ENCODE measurements at regions not wholly inside any gene's neighbourhood (a gene's known extent, or its start where the extent isn't known, plus 50 kb on each side); places are given as distances from the start of the nearest gene placed in this dataset.

DNA sequence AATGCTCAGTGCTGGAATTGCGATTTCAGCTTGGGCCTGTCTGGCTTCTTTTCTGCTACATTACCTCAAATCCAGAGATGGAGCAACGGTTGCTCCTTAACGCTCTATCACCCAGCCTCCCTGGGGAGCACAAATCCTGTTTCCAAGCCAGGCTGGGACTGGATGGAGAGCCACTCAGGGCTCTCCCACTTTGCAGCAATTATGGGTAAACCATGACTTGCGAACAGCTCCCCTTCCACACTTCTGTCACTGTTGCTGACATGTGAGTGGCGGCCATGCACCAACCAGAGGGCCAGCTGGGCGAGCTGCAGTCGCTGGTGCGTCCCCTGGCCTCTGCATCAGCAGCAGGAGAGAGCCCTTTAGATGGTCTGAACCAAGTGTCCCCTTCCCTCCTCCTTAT is 65.1 kb upstream of the RAB4A start:
- Histone ChIP-seq H3K9me3 (ENCODE audit: control insufficient read depth, low read length) (no peaks in the 10 kb centered on the region), H3K27me3 (replicated peaks; ENCODE audit: control insufficient read depth, insufficient read depth, low read length) (no peaks in the 10 kb centered on the region), H3K4me3 (ENCODE audit: low read length) (peak overlapping the region; percentile 39), H3K4me1 (ENCODE audit: control insufficient read depth, insufficient read depth, low read length) (peaks cover 17% of the 10 kb centered on the region), H3K9ac (ENCODE audit: low read length) (no peak overlapping the region), H3K36me3 (ENCODE audit: control insufficient read depth, insufficient read depth, low read length, severe bottlenecking) (no peaks in the 10 kb centered on the region)
- no peak for DNase-seq (ENCODE audit: low read depth)

DNA sequence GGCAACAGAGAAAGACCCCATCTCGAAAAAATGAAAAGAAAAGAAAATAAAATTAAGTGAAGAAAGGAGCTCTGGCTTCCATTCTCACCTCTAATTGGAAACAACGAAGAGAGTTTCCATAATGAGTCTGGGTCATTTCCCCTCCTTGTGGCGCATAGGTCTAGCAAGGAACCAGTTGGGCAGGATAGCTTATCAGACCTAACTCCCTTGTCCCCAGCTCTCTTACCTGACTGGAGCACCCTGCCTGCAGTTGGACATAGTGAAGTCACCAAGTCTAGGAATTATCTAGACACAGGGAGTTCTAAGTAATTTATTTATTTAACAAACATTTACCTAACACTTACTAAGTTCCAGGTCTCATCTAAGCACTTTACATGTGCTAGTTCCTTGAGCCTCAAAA is 63.0 kb upstream of the RAB4A start:
- DNase-seq (ENCODE audit: low read depth): no peak
- peaks cover 17% of the 10 kb centered on the region for H3K4me1 ChIP-seq (ENCODE audit: control insufficient read depth, insufficient read depth, low read length)
- H3K9me3 ChIP-seq (ENCODE audit: control insufficient read depth, low read length): no peaks in the 10 kb centered on the region
- no peak overlapping the region for H3K4me3 ChIP-seq (ENCODE audit: low read length)
- H3K27me3 ChIP-seq (replicated peaks; ENCODE audit: control insufficient read depth, insufficient read depth, low read length): no peaks in the 10 kb centered on the region
- no peak overlapping the region for H3K9ac ChIP-seq (ENCODE audit: low read length)
- no peaks in the 10 kb centered on the region for H3K36me3 ChIP-seq (ENCODE audit: control insufficient read depth, insufficient read depth, low read length, severe bottlenecking)

GRCh38 chr1:229208481-229208880 is 62.4 kb upstream of the RAB4A start:
- no peak overlapping the region for H3K9ac ChIP-seq (ENCODE audit: low read length)
- H3K27me3 ChIP-seq (replicated peaks; ENCODE audit: control insufficient read depth, insufficient read depth, low read length): no peaks in the 10 kb centered on the region
- no peak overlapping the region for H3K4me3 ChIP-seq (ENCODE audit: low read length)
- no peak for DNase-seq (ENCODE audit: low read depth)
- peaks cover 17% of the 10 kb centered on the region for H3K4me1 ChIP-seq (ENCODE audit: control insufficient read depth, insufficient read depth, low read length)
- H3K36me3 ChIP-seq (ENCODE audit: control insufficient read depth, insufficient read depth, low read length, severe bottlenecking): no peaks in the 10 kb centered on the region
- H3K9me3 ChIP-seq (ENCODE audit: control insufficient read depth, low read length): no peaks in the 10 kb centered on the region

DNA sequence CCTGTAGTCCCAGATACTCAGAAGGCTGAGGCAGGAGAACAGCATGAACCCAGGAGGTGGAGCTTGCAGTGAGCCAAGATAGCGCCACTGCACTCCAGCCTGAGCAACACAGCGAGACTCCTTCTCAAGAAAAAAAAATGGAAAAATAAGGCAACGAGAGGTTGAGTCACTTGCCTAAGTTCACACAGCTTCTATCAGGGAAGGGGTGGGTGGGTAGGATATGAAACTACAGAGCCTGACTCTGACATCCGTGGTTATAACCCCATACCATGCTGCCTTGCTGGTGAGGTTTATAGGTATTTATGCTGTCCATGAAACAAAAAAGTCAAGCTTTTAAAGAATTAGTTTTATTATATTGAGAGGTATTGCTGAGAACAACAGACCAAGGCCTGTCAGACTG is 61.5 kb upstream of the RAB4A start:
- Histone ChIP-seq H3K4me3 (ENCODE audit: low read length) (no peak overlapping the region), H3K27me3 (replicated peaks; ENCODE audit: control insufficient read depth, insufficient read depth, low read length) (no peaks in the 10 kb centered on the region), H3K36me3 (ENCODE audit: control insufficient read depth, insufficient read depth, low read length, severe bottlenecking) (no peaks in the 10 kb centered on the region), H3K9me3 (ENCODE audit: control insufficient read depth, low read length) (no peaks in the 10 kb centered on the region), H3K9ac (ENCODE audit: low read length) (no peak overlapping the region), H3K4me1 (ENCODE audit: control insufficient read depth, insufficient read depth, low read length) (peaks cover 17% of the 10 kb centered on the region)
- DNase-seq (ENCODE audit: low read depth): no peak

DNA sequence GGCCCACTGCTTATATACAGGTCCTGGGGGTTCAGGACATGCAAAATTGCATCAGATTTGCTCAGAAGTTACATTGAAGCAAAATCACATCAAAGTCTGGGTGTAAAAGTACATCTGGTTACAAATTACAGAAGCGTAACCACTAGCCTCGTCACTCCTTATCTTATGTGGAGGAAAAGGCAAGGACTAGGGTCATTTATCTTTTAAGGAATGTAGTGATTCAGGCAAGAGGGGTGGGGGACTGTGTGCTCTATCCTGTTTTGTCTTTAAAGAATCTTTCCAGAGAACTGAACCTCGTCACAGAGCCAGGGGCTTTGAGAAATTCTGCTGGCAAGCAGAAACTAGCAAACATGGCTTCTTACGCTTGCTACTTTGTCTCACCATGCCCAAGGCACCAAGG is 61.1 kb upstream of the RAB4A start:
- H3K27me3 ChIP-seq (replicated peaks; ENCODE audit: control insufficient read depth, insufficient read depth, low read length): no peaks in the 10 kb centered on the region
- H3K9me3 ChIP-seq (ENCODE audit: control insufficient read depth, low read length): no peaks in the 10 kb centered on the region
- no peak for DNase-seq (ENCODE audit: low read depth)
- H3K36me3 ChIP-seq (ENCODE audit: control insufficient read depth, insufficient read depth, low read length, severe bottlenecking): no peaks in the 10 kb centered on the region
- no peak overlapping the region for H3K4me3 ChIP-seq (ENCODE audit: low read length)
- H3K4me1 ChIP-seq (ENCODE audit: control insufficient read depth, insufficient read depth, low read length): peaks cover 13% of the 10 kb centered on the region
- H3K9ac ChIP-seq (ENCODE audit: low read length): no peak overlapping the region

GRCh38 chr1:229210844-229211243 is 60.1 kb upstream of the RAB4A start:
- Histone ChIP-seq H3K4me1 (ENCODE audit: control insufficient read depth, insufficient read depth, low read length) (peaks cover 3% of the 10 kb centered on the region), H3K9me3 (ENCODE audit: control insufficient read depth, low read length) (no peaks in the 10 kb centered on the region), H3K27me3 (replicated peaks; ENCODE audit: control insufficient read depth, insufficient read depth, low read length) (no peaks in the 10 kb centered on the region), H3K9ac (ENCODE audit: low read length) (no peak overlapping the region), H3K36me3 (ENCODE audit: control insufficient read depth, insufficient read depth, low read length, severe bottlenecking) (no peaks in the 10 kb centered on the region), H3K4me3 (ENCODE audit: low read length) (no peak overlapping the region)
- no peak for DNase-seq (ENCODE audit: low read depth)

- H3K4me3 ChIP-seq (ENCODE audit: low read length): no peak overlapping the region
- no peaks in the 10 kb centered on the region for H3K4me1 ChIP-seq (ENCODE audit: control insufficient read depth, insufficient read depth, low read length)
- H3K9me3 ChIP-seq (ENCODE audit: control insufficient read depth, low read length): no peaks in the 10 kb centered on the region
- H3K27me3 ChIP-seq (replicated peaks; ENCODE audit: control insufficient read depth, insufficient read depth, low read length): no peaks in the 10 kb centered on the region
- no peaks in the 10 kb centered on the region for H3K36me3 ChIP-seq (ENCODE audit: control insufficient read depth, insufficient read depth, low read length, severe bottlenecking)
- H3K9ac ChIP-seq (ENCODE audit: low read length): no peak overlapping the region
- no peak for DNase-seq (ENCODE audit: low read depth)
Observed at GRCh38 chr1:229213797-229214196, 57.1 kb upstream of the RAB4A start.

DNA sequence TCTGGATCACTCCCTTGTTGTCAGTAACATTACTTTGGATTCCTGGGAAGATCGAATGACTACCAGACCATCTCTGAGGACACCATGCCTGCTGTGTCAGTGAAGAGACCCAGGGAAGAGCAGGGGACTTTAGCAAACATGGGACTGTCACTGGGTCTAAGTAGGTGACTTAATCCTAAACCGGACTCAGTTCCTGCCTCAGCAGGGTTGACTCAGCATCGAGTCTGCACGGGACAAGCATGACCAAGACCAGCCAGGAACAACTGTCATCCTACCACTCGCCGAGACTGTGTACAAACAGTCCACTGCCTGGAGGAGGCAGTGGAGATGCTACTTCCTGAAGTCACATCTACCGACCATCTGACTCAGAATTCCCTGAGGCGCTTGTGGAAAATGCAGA is 53.2 kb upstream of the RAB4A start:
- DNase-seq (ENCODE audit: low read depth): no peak
- H3K9me3 ChIP-seq (ENCODE audit: control insufficient read depth, low read length): no peaks in the 10 kb centered on the region
- no peak overlapping the region for H3K9ac ChIP-seq (ENCODE audit: low read length)
- H3K27me3 ChIP-seq (replicated peaks; ENCODE audit: control insufficient read depth, insufficient read depth, low read length): no peaks in the 10 kb centered on the region
- no peaks in the 10 kb centered on the region for H3K36me3 ChIP-seq (ENCODE audit: control insufficient read depth, insufficient read depth, low read length, severe bottlenecking)
- H3K4me1 ChIP-seq (ENCODE audit: control insufficient read depth, insufficient read depth, low read length): peaks cover 5% of the 10 kb centered on the region
- no peak overlapping the region for H3K4me3 ChIP-seq (ENCODE audit: low read length)

- H3K36me3 ChIP-seq (ENCODE audit: control insufficient read depth, insufficient read depth, low read length, severe bottlenecking): no peaks in the 10 kb centered on the region
- DNase-seq (ENCODE audit: low read depth): no peak
- H3K4me1 ChIP-seq (ENCODE audit: control insufficient read depth, insufficient read depth, low read length): peaks cover 5% of the 10 kb centered on the region
- H3K9ac ChIP-seq (ENCODE audit: low read length): no peak overlapping the region
- no peaks in the 10 kb centered on the region for H3K27me3 ChIP-seq (replicated peaks; ENCODE audit: control insufficient read depth, insufficient read depth, low read length)
- H3K4me3 ChIP-seq (ENCODE audit: low read length): no peak overlapping the region
- no peaks in the 10 kb centered on the region for H3K9me3 ChIP-seq (ENCODE audit: control insufficient read depth, low read length)
Observed at GRCh38 chr1:229218612-229219025, 52.3 kb upstream of the RAB4A start.

DNA sequence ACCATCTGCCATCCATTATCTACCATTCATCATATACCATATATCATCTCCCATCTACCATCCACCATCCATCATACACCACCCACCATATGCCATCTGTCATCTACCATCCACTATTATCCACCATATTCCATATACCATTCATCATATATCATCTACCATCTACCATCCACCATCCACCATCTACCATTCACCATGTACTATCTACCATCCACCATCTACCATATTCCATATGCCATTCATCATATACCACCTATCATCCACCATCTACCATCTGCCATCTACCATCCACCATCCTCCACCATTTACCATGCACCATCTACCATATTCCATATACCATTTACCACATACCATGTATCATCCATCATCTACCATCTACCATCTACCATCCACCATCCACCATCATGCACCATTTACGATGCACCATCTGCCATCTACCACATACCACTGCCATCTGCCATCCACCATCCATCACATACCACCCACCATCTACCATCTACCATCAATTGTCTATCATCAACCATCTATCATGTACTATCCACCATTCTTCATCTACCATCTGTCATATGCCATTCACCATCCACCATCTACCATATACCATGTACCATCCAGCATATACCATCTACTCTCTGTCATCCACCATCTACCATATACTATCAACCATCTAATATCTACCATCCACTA is 50.6 kb upstream of the RAB4A start:
- no peaks in the 10 kb centered on the region for H3K9me3 ChIP-seq (ENCODE audit: control insufficient read depth, low read length)
- H3K36me3 ChIP-seq (ENCODE audit: control insufficient read depth, insufficient read depth, low read length, severe bottlenecking): no peaks in the 10 kb centered on the region
- no peak for DNase-seq (ENCODE audit: low read depth)
- no peaks in the 10 kb centered on the region for H3K27me3 ChIP-seq (replicated peaks; ENCODE audit: control insufficient read depth, insufficient read depth, low read length)
- H3K4me1 ChIP-seq (ENCODE audit: control insufficient read depth, insufficient read depth, low read length): peaks cover 14% of the 10 kb centered on the region
- no peak overlapping the region for H3K4me3 ChIP-seq (ENCODE audit: low read length)
- H3K9ac ChIP-seq (ENCODE audit: low read length): no peak overlapping the region

DNA sequence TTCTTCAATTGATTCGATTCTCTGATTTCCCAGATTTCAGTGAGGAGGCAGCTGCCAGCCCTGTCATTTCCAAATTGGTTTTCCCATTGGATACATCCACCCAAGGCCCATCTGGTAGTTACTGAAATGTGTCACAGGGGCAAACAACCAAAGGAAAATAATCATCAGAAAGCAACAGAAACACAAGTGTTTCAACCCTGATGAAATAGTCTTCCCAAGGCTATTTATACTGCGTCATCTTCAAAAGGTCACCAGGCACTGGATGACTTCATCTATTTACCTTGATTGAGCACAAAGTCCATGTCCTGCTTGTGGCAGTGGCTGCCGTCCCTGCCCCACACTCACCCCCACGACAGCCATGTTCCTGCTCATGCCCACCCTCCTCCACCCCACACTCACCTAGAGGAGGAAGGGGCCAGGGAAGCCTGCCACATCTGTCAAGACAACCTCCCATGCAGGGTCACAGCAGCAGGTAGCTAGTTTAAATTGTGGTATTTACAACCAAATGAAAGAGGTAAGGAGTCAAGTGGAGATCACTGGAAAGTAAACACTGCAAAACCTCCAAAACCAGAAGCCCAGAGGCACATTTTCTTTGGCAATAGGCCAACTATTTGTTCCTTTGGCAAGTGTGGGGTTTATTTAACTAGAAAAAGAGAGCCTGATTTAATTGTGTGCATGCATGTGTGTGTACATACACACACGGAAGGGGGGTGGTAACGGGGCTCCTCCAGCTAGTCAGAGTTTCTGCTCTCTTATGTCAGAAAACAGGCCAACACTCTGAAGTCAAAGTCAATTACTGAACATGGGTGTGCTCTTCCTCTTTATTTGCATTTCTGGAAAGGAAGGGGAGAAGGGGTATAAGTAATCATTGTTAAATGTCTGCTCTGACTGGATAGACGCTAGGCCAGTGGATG is 49.5 kb upstream of the RAB4A start:
- H3K27me3 ChIP-seq (replicated peaks; ENCODE audit: control insufficient read depth, insufficient read depth, low read length): no peaks in the 10 kb centered on the region
- peak; percentile 86 for DNase-seq (ENCODE audit: low read depth)
- peaks cover 17% of the 10 kb centered on the region for H3K4me1 ChIP-seq (ENCODE audit: control insufficient read depth, insufficient read depth, low read length)
- no peaks in the 10 kb centered on the region for H3K9me3 ChIP-seq (ENCODE audit: control insufficient read depth, low read length)
- H3K4me3 ChIP-seq (ENCODE audit: low read length): no peak overlapping the region
- no peak overlapping the region for H3K9ac ChIP-seq (ENCODE audit: low read length)
- no peaks in the 10 kb centered on the region for H3K36me3 ChIP-seq (ENCODE audit: control insufficient read depth, insufficient read depth, low read length, severe bottlenecking)
